Loucy (cell line): ENCODE measurements at regions not wholly inside any gene's neighbourhood (a gene's known extent, or its start where the extent isn't known, plus 50 kb on each side); places are given as distances from the start of the nearest gene placed in this dataset.

ENCODE experiments used
- CTCF ChIP-seq: fragments of 200-600 bp; sonication (generic); conservative IDR thresholded peaks from 2 replicates; pipeline ENCODE4 v1.5.1; 2014; ENCODE audit warnings: mild to moderate bottlenecking, antibody characterized with exemption, low read length
- EZH2phosphoT487 ChIP-seq: fragments of 200-600 bp; IDR thresholded peaks from 2 replicates; pipeline ENCODE4 v1.6.1; 2018; ENCODE audit warnings: antibody characterized with exemption, mild to moderate bottlenecking, moderate library complexity, borderline replicate concordance

GRCh38 chr2:226135861-226136548, 663.6 kb downstream of the IRS1 start:
- TF ChIP-seq CTCF: no peak
- no peak for TF ChIP-seq EZH2phosphoT487
